SK-N-SH treated with all-trans-retinoic acid at 6 μM for 48 hours (cell line): ENCODE measurements at regions not wholly inside any gene's neighbourhood (a gene's known extent, or its start where the extent isn't known, plus 50 kb on each side); places are given as distances from the start of the nearest gene placed in this dataset.
"Not testable (repeated sequence)": the region's sequence is repeated elsewhere in the genome, so short reads cannot be mapped to it uniquely, and the experiment has no call there.

Experiments
- ATAC-seq: fragments of 200-7000 bp; cut with Tn5 transposase; 3 replicates; pipeline ENCODE4 v1.9.1; 2020; ENCODE audit warnings: mild to moderate bottlenecking, moderate library complexity
- ARNTL ChIP-seq: fragments of 450-650 bp; formaldehyde crosslinking; IDR thresholded peaks from 2 replicates; pipeline ENCODE4 v1.5.0; 2020; ENCODE audit warnings: low read depth, mild to moderate bottlenecking, moderate library complexity, borderline replicate concordance
- BACH2 ChIP-seq: fragments of 250-450 bp; sonication (Bioruptor Pico); IDR thresholded peaks from 2 replicates; pipeline ENCODE4 v1.9.0; 2021; ENCODE audit warnings: mild to moderate bottlenecking, borderline replicate concordance
- CSDC2 ChIP-seq: fragments of 250-450 bp; sonication (Bioruptor Pico); IDR thresholded peaks from 2 replicates; pipeline ENCODE4 v1.5.0; 2020; ENCODE audit warnings: mild to moderate bottlenecking, moderate library complexity
- ESRRG ChIP-seq: fragments of 250-450 bp; sonication (Bioruptor Pico); IDR thresholded peaks from 2 replicates; pipeline ENCODE4 v1.6.1; 2021; ENCODE audit warnings: mild to moderate bottlenecking
- GLIS3 ChIP-seq: fragments of 250-450 bp; sonication (Bioruptor Pico); IDR thresholded peaks from 2 replicates; pipeline ENCODE4 v1.5.0; 2020; ENCODE audit warnings: mild to moderate bottlenecking, moderate library complexity
- OSR1 ChIP-seq: fragments of 250-450 bp; sonication (Bioruptor Pico); IDR thresholded peaks from 2 replicates; pipeline ENCODE4 v1.8.0; 2022; ENCODE audit warnings: moderate library complexity, mild to moderate bottlenecking, inconsistent platforms
- POU6F1 ChIP-seq: fragments of 250-450 bp; sonication (Bioruptor Pico); IDR thresholded peaks from 2 replicates; pipeline ENCODE4 v1.8.0; 2021; ENCODE audit warnings: low read depth, mild to moderate bottlenecking, moderate library complexity, borderline replicate concordance
- PPARA ChIP-seq: fragments of 250-450 bp; sonication (Bioruptor Pico); IDR thresholded peaks from 2 replicates; pipeline ENCODE4 v1.5.0; 2020; ENCODE audit warnings: mild to moderate bottlenecking, borderline replicate concordance
- RARB ChIP-seq: fragments of 250-450 bp; sonication (Bioruptor Pico); IDR thresholded peaks from 2 replicates; pipeline ENCODE4 v1.8.0; 2021; ENCODE audit warnings: mild to moderate bottlenecking, moderate library complexity
- SNAI2 ChIP-seq: fragments of 250-450 bp; sonication (Bioruptor Pico); IDR thresholded peaks from 2 replicates; pipeline ENCODE4 v1.5.0; 2020; ENCODE audit warnings: mild to moderate bottlenecking, moderate library complexity
- TCF4 ChIP-seq: fragments of 250-450 bp; sonication (Bioruptor Pico); IDR thresholded peaks from 2 replicates; pipeline ENCODE4 v1.8.0; 2021; ENCODE audit warnings: mild to moderate bottlenecking, moderate library complexity, borderline replicate concordance
- TOX ChIP-seq: fragments of 250-450 bp; sonication (Bioruptor Pico); IDR thresholded peaks from 2 replicates; pipeline ENCODE4 v1.8.0; 2021; ENCODE audit warnings: mild to moderate bottlenecking, moderate library complexity, borderline replicate concordance
- ZC3H10 ChIP-seq: fragments of 250-450 bp; sonication (Bioruptor Pico); IDR thresholded peaks from 2 replicates; pipeline ENCODE4 v1.5.1; 2021; ENCODE audit warnings: mild to moderate bottlenecking, moderate library complexity
- ZFP3 ChIP-seq: fragments of 250-450 bp; sonication (Bioruptor Pico); IDR thresholded peaks from 2 replicates; pipeline ENCODE4 v1.5.0; 2020; ENCODE audit warnings: mild to moderate bottlenecking, moderate library complexity
- ZFP30 ChIP-seq: fragments of 450-650 bp; formaldehyde crosslinking; IDR thresholded peaks from 2 replicates; pipeline ENCODE4 v1.5.0; 2022; ENCODE audit warnings: mild to moderate bottlenecking, moderate library complexity
- ZNF565 ChIP-seq: fragments of 450-650 bp; formaldehyde crosslinking; conservative IDR thresholded peaks from 2 replicates; pipeline ENCODE4 v1.5.0; 2020; ENCODE audit warnings: low read depth, mild to moderate bottlenecking, moderate library complexity
- ZNF70 ChIP-seq: fragments of 450-650 bp; formaldehyde crosslinking; IDR thresholded peaks from 2 replicates; pipeline ENCODE4 v1.5.0; 2020; ENCODE audit warnings: mild to moderate bottlenecking, moderate library complexity
- ZNF8 ChIP-seq: fragments of 450-650 bp; formaldehyde crosslinking; IDR thresholded peaks from 2 replicates; pipeline ENCODE4 v1.5.0; 2020; ENCODE audit warnings: mild to moderate bottlenecking, moderate library complexity
- TF ChIP-seq, protein P1 (sequence below): fragments of 250-450 bp; sonication (Bioruptor Pico); IDR thresholded peaks from 2 replicates; pipeline ENCODE4 v1.5.0; 2020; ENCODE audit warnings: mild to moderate bottlenecking, moderate library complexity
- TF ChIP-seq, protein P2 (sequence below): fragments of 250-450 bp; sonication (Bioruptor Pico); IDR thresholded peaks from 2 replicates; pipeline ENCODE4 v1.5.1; 2020; ENCODE audit warnings: low read depth, mild to moderate bottlenecking, moderate library complexity

- TF ChIP-seq, protein P1, sequence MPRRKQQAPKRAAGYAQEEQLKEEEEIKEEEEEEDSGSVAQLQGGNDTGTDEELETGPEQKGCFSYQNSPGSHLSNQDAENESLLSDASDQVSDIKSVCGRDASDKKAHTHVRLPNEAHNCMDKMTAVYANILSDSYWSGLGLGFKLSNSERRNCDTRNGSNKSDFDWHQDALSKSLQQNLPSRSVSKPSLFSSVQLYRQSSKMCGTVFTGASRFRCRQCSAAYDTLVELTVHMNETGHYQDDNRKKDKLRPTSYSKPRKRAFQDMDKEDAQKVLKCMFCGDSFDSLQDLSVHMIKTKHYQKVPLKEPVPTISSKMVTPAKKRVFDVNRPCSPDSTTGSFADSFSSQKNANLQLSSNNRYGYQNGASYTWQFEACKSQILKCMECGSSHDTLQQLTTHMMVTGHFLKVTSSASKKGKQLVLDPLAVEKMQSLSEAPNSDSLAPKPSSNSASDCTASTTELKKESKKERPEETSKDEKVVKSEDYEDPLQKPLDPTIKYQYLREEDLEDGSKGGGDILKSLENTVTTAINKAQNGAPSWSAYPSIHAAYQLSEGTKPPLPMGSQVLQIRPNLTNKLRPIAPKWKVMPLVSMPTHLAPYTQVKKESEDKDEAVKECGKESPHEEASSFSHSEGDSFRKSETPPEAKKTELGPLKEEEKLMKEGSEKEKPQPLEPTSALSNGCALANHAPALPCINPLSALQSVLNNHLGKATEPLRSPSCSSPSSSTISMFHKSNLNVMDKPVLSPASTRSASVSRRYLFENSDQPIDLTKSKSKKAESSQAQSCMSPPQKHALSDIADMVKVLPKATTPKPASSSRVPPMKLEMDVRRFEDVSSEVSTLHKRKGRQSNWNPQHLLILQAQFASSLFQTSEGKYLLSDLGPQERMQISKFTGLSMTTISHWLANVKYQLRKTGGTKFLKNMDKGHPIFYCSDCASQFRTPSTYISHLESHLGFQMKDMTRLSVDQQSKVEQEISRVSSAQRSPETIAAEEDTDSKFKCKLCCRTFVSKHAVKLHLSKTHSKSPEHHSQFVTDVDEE (CRISPR knock-in tag) = no peak
- ATAC-seq = no peak
Observed at GRCh38 chr19:28697308-28697707, 515.6 kb downstream of the UQCRFS1 start.

GRCh38 chr19:28694812-28695211 lies 518.1 kb downstream of the UQCRFS1 start:
- no peak for TF ChIP-seq ZNF70 (CRISPR knock-in tag)
- no peak for TF ChIP-seq ZNF8 (CRISPR knock-in tag)
- TF ChIP-seq ESRRG (CRISPR knock-in tag) = no peak
- no peak for TF ChIP-seq POU6F1
- TF ChIP-seq ZFP3 = no peak
- TF ChIP-seq ZFP30 (CRISPR knock-in tag) = no peak
- no peak for TF ChIP-seq CSDC2
- no peak for ATAC-seq

DNA sequence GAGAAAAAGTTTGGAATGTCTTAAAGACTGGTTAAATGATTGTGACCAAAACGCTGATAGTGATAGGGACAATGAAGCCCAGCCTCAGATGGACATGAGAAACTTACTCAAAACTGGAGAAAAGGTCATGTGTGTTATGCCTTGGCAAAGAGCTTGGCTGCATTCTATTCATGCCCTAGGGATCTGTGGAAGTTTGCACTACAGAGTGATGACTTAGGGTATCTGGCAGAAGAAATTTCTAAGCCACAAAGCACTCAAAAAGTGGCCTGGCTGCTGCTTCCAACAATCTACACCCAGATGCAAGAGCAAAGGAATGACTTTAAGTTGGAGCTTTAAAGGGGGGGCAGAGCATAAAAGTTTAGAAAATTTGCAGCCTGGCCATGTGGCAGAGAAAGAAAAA lies 521.3 kb downstream of the UQCRFS1 start:
- no peak for ATAC-seq
- no peak for TF ChIP-seq RARB (CRISPR knock-in tag)
- no peak for TF ChIP-seq CSDC2
- no peak for TF ChIP-seq POU6F1
- no peak for TF ChIP-seq ESRRG (CRISPR knock-in tag)
- TF ChIP-seq, protein P1 (CRISPR knock-in tag) = no peak
- no peak for TF ChIP-seq ARNTL (CRISPR knock-in tag)
- TF ChIP-seq TOX (CRISPR knock-in tag) = no peak
- no peak for TF ChIP-seq ZFP3
- TF ChIP-seq GLIS3 (CRISPR knock-in tag) = no peak
- no peak for TF ChIP-seq SNAI2
- TF ChIP-seq ZC3H10 (CRISPR knock-in tag) = no peak
- TF ChIP-seq TCF4 (CRISPR knock-in tag) = no peak
- no peak for TF ChIP-seq OSR1 (CRISPR knock-in tag)
- no peak for TF ChIP-seq BACH2 (CRISPR knock-in tag)
- TF ChIP-seq PPARA (CRISPR knock-in tag) = no peak
- TF ChIP-seq ZNF565 (CRISPR knock-in tag) = no peak
- TF ChIP-seq, protein P2, sequence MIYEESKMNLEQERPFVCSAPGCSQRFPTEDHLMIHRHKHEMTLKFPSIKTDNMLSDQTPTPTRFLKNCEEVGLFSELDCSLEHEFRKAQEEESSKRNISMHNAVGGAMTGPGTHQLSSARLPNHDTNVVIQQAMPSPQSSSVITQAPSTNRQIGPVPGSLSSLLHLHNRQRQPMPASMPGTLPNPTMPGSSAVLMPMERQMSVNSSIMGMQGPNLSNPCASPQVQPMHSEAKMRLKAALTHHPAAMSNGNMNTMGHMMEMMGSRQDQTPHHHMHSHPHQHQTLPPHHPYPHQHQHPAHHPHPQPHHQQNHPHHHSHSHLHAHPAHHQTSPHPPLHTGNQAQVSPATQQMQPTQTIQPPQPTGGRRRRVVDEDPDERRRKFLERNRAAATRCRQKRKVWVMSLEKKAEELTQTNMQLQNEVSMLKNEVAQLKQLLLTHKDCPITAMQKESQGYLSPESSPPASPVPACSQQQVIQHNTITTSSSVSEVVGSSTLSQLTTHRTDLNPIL (CRISPR knock-in tag) = no peak
- no peak for TF ChIP-seq ZNF8 (CRISPR knock-in tag)
- no peak for TF ChIP-seq ZNF70 (CRISPR knock-in tag)
- TF ChIP-seq, all 23 proteins: peak for 0

DNA sequence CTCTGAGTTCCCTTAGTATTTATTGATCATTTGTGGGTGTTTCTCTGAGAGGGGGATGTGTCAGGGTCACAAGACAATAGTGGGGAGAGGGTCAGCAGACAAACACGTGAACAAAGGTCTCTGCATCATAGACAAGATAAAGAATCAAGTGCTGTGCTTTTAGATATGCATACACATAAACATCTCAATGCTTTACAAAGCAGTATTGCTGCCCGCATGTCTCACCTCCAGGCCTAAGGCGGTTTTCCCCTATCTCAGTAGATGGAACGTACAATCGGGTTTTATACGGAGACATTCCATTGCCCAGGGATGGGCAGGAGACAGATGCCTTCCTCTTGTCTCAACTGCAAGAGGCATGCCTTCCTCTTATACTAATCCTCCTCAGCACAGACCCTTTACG lies 523.5 kb downstream of the UQCRFS1 start:
- ATAC-seq = not testable (repeated sequence)
